AG10803 (cell line): ENCODE measurements at regions not wholly inside any gene's neighbourhood (a gene's known extent, or its start where the extent isn't known, plus 50 kb on each side); places are given as distances from the start of the nearest gene placed in this dataset.

ENCODE experiments used
- DNase-seq: peaks from one replicate; pipeline ENCODE4 v3.0.0; 2010; ENCODE audit warnings: low read depth
- H3K4me3 ChIP-seq: 2 replicates; pipeline ENCODE4 v1.5.1; 2011; ENCODE audit warnings: mild to moderate bottlenecking, low read length, control low read depth
- CTCF ChIP-seq: conservative IDR thresholded peaks from 2 replicates; pipeline ENCODE4 v1.5.1; 2011; ENCODE audit warnings: mild to moderate bottlenecking, low read length, control low read depth, inconsistent platforms

- no peak for DNase-seq
- H3K4me3 ChIP-seq = no peak overlapping the region
- no peak for TF ChIP-seq CTCF
These were observed 146.1 kb upstream of the NOL4 start for GRCh38 chr18:34370704-34371395.

- no peak for TF ChIP-seq CTCF
- no peak for DNase-seq
- no peak overlapping the region for H3K4me3 ChIP-seq
These were observed 155.6 kb upstream of the NOL4 start for GRCh38 chr18:34380326-34380725.

- TF ChIP-seq CTCF = no peak
- DNase-seq = no peak
- H3K4me3 ChIP-seq = no peak overlapping the region
These were observed 160.6 kb upstream of the NOL4 start for GRCh38 chr18:34385311-34385710.

GRCh38 chr18:34386803-34387202, 162.1 kb upstream of the NOL4 start:
- H3K4me3 ChIP-seq = no peak overlapping the region
- DNase-seq = no peak
- no peak for TF ChIP-seq CTCF

- H3K4me3 ChIP-seq = no peak overlapping the region
- DNase-seq = no peak
- no peak for TF ChIP-seq CTCF
These were observed 172.7 kb upstream of the NOL4 start for GRCh38 chr18:34397286-34397896.

GRCh38 chr18:34399892-34400291, 175.2 kb upstream of the NOL4 start:
- no peak for TF ChIP-seq CTCF
- H3K4me3 ChIP-seq = no peak overlapping the region
- DNase-seq = no peak

- no peak for DNase-seq
- H3K4me3 ChIP-seq = no peak overlapping the region
- TF ChIP-seq CTCF = no peak
These were observed 176.1 kb upstream of the NOL4 start for GRCh38 chr18:34400834-34401233.
